Glutamatergic neuron (in vitro differentiated cells): ENCODE measurements at regions not wholly inside any gene's neighbourhood (a gene's known extent, or its start where the extent isn't known, plus 50 kb on each side); places are given as distances from the start of the nearest gene placed in this dataset.

Experiments used
- DNase-seq: peaks from one replicate; pipeline ENCODE4 v3.0.0; 2022
- H3K27ac Mint-ChIP-seq: one replicate; pipeline ENCODE4 v1.8.0; 2020; ENCODE audit warnings: mild to moderate bottlenecking, mixed read lengths, inconsistent platforms; ENCODE audit not compliant: unreplicated experiment
- H3K27me3 Mint-ChIP-seq: one replicate; pipeline ENCODE4 v1.8.0; 2020; ENCODE audit warnings: mild to moderate bottlenecking, moderate library complexity, mixed read lengths, inconsistent platforms; ENCODE audit not compliant: unreplicated experiment
- H3K36me3 Mint-ChIP-seq: one replicate; pipeline ENCODE4 v1.8.0; 2020; ENCODE audit warnings: mild to moderate bottlenecking, mixed read lengths, inconsistent platforms; ENCODE audit not compliant: unreplicated experiment
- H3K4me1 Mint-ChIP-seq: one replicate; pipeline ENCODE4 v1.8.0; 2020; ENCODE audit warnings: mild to moderate bottlenecking, low read depth, mixed read lengths, inconsistent platforms; ENCODE audit not compliant: unreplicated experiment
- H3K4me3 Mint-ChIP-seq: one replicate; pipeline ENCODE4 v1.8.0; 2020; ENCODE audit warnings: mild to moderate bottlenecking, mixed read lengths, inconsistent platforms; ENCODE audit not compliant: unreplicated experiment
- H3K9me3 Mint-ChIP-seq: one replicate; pipeline ENCODE4 v1.8.0; 2020; ENCODE audit warnings: mild to moderate bottlenecking, moderate library complexity, mixed read lengths, inconsistent platforms; ENCODE audit not compliant: unreplicated experiment
- CTCF ChIP-seq: fragments of 200-600 bp; sonication (generic); IDR thresholded peaks from one replicate; pipeline ENCODE4 v1.5.0; 2021; ENCODE audit not compliant: partially characterized antibody, unreplicated experiment

GRCh38 chr1:93734999-93735398 is 53.4 kb upstream of the BCAR3 start:
- no peak for DNase-seq
- no peak overlapping the region for H3K4me3 Mint-ChIP-seq
- TF ChIP-seq CTCF: no peak
- no peak overlapping the region for H3K27ac Mint-ChIP-seq
- H3K9me3 Mint-ChIP-seq: peaks cover 3% of the 10 kb centered on the region
- H3K27me3 Mint-ChIP-seq: peaks cover 2% of the 10 kb centered on the region
- H3K36me3 Mint-ChIP-seq: peaks cover 5% of the 10 kb centered on the region
- peaks cover 13% of the 10 kb centered on the region for H3K4me1 Mint-ChIP-seq

GRCh38 chr1:93733340-93733739 is 51.7 kb upstream of the BCAR3 start:
- DNase-seq: no peak
- Mint-ChIP-seq H3K4me3 (no peak overlapping the region), H3K36me3 (peaks cover 5% of the 10 kb centered on the region), H3K9me3 (peaks cover 3% of the 10 kb centered on the region), H3K4me1 (peaks cover 12% of the 10 kb centered on the region), H3K27ac (no peak overlapping the region), H3K27me3 (peaks cover 2% of the 10 kb centered on the region)
- TF ChIP-seq CTCF: no peak

GRCh38 chr1:93732514-93732913 is 50.9 kb upstream of the BCAR3 start:
- TF ChIP-seq CTCF: peak; percentile 40
- H3K27me3 Mint-ChIP-seq: peaks cover 2% of the 10 kb centered on the region
- no peak overlapping the region for H3K27ac Mint-ChIP-seq
- H3K4me1 Mint-ChIP-seq: peaks cover 12% of the 10 kb centered on the region
- H3K9me3 Mint-ChIP-seq: peaks cover 5% of the 10 kb centered on the region
- no peak for DNase-seq
- H3K36me3 Mint-ChIP-seq: peaks cover 5% of the 10 kb centered on the region
- no peak overlapping the region for H3K4me3 Mint-ChIP-seq
